HEK293 (cell line): ENCODE measurements at regions not wholly inside any gene's neighbourhood (a gene's known extent, or its start where the extent isn't known, plus 50 kb on each side); places are given as distances from the start of the nearest gene placed in this dataset.

ENCODE experiments used
- CTCF ChIP-seq: fragments of 450-650 bp; formaldehyde crosslinking; IDR thresholded peaks from 2 replicates; pipeline ENCODE4 v1.5.1; 2016; ENCODE audit warnings: missing biosample characterization, missing genetic modification characterization
- MEIS1 ChIP-seq: sonication (generic); formaldehyde crosslinking; IDR thresholded peaks from 2 replicates; pipeline ENCODE4 v1.8.1; 2022; ENCODE audit warnings: missing genetic modification reagents, mild to moderate bottlenecking, borderline replicate concordance
- RBAK ChIP-seq: fragments of 450-650 bp; formaldehyde crosslinking; IDR thresholded peaks from 2 replicates; pipeline ENCODE4 v1.5.1; 2016; ENCODE audit warnings: missing biosample characterization, missing genetic modification characterization
- ZBTB20 ChIP-seq: fragments of 450-650 bp; formaldehyde crosslinking; IDR thresholded peaks from 2 replicates; pipeline ENCODE4 v1.5.1; 2016; ENCODE audit warnings: missing biosample characterization, missing genetic modification characterization
- ZBTB6 ChIP-seq: fragments of 450-650 bp; formaldehyde crosslinking; IDR thresholded peaks from 2 replicates; pipeline ENCODE4 v1.5.1; 2017; ENCODE audit warnings: missing biosample characterization, missing genetic modification characterization
- ZFP37 ChIP-seq: fragments of 450-650 bp; formaldehyde crosslinking; IDR thresholded peaks from 2 replicates; pipeline ENCODE4 v1.5.1; 2016; ENCODE audit warnings: missing biosample characterization, missing genetic modification characterization
- ZNF416 ChIP-seq: fragments of 450-650 bp; formaldehyde crosslinking; IDR thresholded peaks from 2 replicates; pipeline ENCODE4 v1.5.1; 2016; ENCODE audit warnings: missing biosample characterization, missing genetic modification characterization
- ZSCAN30 ChIP-seq: fragments of 450-650 bp; IDR thresholded peaks from 2 replicates; pipeline ENCODE4 v1.5.1; 2018; ENCODE audit warnings: missing biosample characterization, mild to moderate bottlenecking, missing genetic modification characterization, moderate library complexity
- TF ChIP-seq, protein P1 (sequence below): fragments of 450-650 bp; formaldehyde crosslinking; IDR thresholded peaks from 2 replicates; pipeline ENCODE4 v1.5.1; 2016; ENCODE audit warnings: missing biosample characterization, missing genetic modification characterization
- TF ChIP-seq, protein P2 (sequence below): fragments of 450-650 bp; formaldehyde crosslinking; IDR thresholded peaks from 2 replicates; pipeline ENCODE4 v1.5.1; 2016; ENCODE audit warnings: missing biosample characterization, missing genetic modification characterization
- TF ChIP-seq, protein P3 (sequence below): fragments of 450-650 bp; formaldehyde crosslinking; IDR thresholded peaks from 2 replicates; pipeline ENCODE4 v1.5.1; 2016; ENCODE audit warnings: missing biosample characterization, missing genetic modification characterization, low read depth

DNA sequence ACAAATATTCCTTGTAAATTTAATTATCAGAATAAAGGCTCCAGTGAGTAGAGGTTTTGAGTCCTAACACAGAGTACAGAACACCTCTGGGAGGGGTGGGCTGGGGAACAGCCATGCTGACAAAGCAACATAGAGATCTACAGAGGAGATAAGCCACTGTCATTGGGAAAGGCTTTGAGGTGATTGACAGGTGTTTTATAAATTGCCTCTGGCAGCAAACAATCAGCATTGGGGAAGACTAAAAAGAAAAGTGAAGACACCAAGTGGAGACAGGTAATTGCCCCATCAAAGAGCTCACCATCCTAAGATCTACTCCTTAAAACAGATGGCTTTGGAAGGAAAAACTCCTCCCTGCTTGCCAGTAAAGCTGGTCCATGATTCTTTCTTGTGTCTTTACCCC is 189.7 kb upstream of the TLE4 start:
- TF ChIP-seq, protein P1, sequence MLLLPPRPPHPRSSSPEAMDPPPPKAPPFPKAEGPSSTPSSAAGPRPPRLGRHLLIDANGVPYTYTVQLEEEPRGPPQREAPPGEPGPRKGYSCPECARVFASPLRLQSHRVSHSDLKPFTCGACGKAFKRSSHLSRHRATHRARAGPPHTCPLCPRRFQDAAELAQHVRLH: no peak
- TF ChIP-seq, protein P2, sequence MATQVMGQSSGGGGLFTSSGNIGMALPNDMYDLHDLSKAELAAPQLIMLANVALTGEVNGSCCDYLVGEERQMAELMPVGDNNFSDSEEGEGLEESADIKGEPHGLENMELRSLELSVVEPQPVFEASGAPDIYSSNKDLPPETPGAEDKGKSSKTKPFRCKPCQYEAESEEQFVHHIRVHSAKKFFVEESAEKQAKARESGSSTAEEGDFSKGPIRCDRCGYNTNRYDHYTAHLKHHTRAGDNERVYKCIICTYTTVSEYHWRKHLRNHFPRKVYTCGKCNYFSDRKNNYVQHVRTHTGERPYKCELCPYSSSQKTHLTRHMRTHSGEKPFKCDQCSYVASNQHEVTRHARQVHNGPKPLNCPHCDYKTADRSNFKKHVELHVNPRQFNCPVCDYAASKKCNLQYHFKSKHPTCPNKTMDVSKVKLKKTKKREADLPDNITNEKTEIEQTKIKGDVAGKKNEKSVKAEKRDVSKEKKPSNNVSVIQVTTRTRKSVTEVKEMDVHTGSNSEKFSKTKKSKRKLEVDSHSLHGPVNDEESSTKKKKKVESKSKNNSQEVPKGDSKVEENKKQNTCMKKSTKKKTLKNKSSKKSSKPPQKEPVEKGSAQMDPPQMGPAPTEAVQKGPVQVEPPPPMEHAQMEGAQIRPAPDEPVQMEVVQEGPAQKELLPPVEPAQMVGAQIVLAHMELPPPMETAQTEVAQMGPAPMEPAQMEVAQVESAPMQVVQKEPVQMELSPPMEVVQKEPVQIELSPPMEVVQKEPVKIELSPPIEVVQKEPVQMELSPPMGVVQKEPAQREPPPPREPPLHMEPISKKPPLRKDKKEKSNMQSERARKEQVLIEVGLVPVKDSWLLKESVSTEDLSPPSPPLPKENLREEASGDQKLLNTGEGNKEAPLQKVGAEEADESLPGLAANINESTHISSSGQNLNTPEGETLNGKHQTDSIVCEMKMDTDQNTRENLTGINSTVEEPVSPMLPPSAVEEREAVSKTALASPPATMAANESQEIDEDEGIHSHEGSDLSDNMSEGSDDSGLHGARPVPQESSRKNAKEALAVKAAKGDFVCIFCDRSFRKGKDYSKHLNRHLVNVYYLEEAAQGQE: no peak
- no peak for TF ChIP-seq CTCF
- no peak for TF ChIP-seq RBAK (tag by site-specific recombination)
- TF ChIP-seq ZBTB6 (tag by site-specific recombination): no peak
- TF ChIP-seq MEIS1 (CRISPR knock-in tag): no peak
- TF ChIP-seq ZNF416 (tag by site-specific recombination): no peak
- TF ChIP-seq ZBTB20: no peak
- TF ChIP-seq, protein P3, sequence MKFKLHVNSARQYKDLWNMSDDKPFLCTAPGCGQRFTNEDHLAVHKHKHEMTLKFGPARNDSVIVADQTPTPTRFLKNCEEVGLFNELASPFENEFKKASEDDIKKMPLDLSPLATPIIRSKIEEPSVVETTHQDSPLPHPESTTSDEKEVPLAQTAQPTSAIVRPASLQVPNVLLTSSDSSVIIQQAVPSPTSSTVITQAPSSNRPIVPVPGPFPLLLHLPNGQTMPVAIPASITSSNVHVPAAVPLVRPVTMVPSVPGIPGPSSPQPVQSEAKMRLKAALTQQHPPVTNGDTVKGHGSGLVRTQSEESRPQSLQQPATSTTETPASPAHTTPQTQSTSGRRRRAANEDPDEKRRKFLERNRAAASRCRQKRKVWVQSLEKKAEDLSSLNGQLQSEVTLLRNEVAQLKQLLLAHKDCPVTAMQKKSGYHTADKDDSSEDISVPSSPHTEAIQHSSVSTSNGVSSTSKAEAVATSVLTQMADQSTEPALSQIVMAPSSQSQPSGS (tag by site-specific recombination): no peak
- no peak for TF ChIP-seq ZSCAN30 (tag by site-specific recombination)
- TF ChIP-seq ZFP37: no peak
